ENCODE measurements at regions not wholly inside any gene's neighbourhood (a gene's known extent, or its start where the extent isn't known, plus 50 kb on each side); places are given as distances from the start of the nearest gene placed in this dataset.

DNA sequence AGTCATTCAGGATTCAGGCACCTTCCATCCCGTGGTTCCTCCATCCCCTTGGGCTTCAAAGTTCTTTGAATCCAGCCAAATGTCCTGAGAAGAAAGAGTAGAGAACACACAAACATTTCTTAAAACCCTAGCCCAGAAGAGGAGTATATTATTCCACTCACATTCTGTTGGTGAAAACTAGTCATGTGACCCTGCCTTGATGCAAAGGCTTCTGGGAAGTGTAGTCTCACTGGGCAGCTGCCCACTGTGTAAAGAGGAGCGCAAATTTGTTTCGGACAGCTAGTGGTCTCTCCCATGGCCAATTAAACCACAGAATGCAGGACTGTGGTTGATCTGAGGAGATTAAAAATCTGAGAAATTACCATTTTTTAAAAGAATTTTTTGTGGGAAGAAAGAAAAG, 304.4 kb downstream of the SUCLA2 start:
- TF ChIP-seq CTCF (IDR thresholded peaks at IDR 0.05), result no peak
- no peak for TF ChIP-seq POLR2A (IDR thresholded peaks at IDR 0.05)

Measured in heart left ventricle (tissue), 13 donors.